ENCODE measurements at regions not wholly inside any gene's neighbourhood (a gene's known extent, or its start where the extent isn't known, plus 50 kb on each side); places are given as distances from the start of the nearest gene placed in this dataset.

- no peak for DNase-seq (ENCODE audit: low read depth)
- no peaks in the 10 kb centered on the region for H3K27me3 ChIP-seq (ENCODE audit: control insufficient read depth, insufficient read depth, low read length)
- no peaks in the 10 kb centered on the region for H3K36me3 ChIP-seq (ENCODE audit: control insufficient read depth, insufficient read depth, low read length)
- no peak for TF ChIP-seq CTCF (IDR thresholded peaks at IDR 0.05; ENCODE audit: insufficient read depth, low read length, poor library complexity, severe bottlenecking)
- H3K4me3 ChIP-seq (ENCODE audit: low read depth, low read length): no peak overlapping the region
These were observed 213.8 kb downstream of the DSC3 start for GRCh38 chr18:30828700-30829099.

DNA sequence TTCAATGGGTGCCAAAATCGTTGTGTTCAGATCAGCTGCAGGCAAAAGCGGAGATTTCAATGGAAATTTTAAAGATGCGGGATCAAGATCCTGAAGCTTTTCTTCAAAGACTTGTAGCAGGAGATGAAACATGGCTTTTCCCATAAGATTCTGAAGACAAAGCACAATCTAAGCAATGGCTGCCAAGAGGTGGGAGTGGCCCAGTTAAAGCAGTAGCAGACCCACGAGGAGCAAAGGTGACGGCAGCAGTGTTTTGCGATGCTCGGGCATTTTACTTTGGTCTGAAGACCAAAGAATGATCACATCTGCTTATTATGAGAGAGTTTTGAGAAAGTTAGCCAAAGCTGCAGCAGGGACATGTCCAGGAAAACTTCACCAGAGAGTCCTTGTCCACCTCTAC is 222.9 kb downstream of the DSC3 start:
- DNase-seq (ENCODE audit: low read depth): no peak
- Histone ChIP-seq H3K36me3 (ENCODE audit: control insufficient read depth, insufficient read depth, low read length) (no peaks in the 10 kb centered on the region), H3K4me3 (ENCODE audit: low read depth, low read length) (no peak overlapping the region), H3K27me3 (ENCODE audit: control insufficient read depth, insufficient read depth, low read length) (no peaks in the 10 kb centered on the region)
- no peak for TF ChIP-seq CTCF (IDR thresholded peaks at IDR 0.05; ENCODE audit: insufficient read depth, low read length, poor library complexity, severe bottlenecking)

GRCh38 chr18:30814446-30814845 is 228.1 kb downstream of the DSC3 start:
- no peak for DNase-seq (ENCODE audit: low read depth)
- no peaks in the 10 kb centered on the region for H3K27me3 ChIP-seq (ENCODE audit: control insufficient read depth, insufficient read depth, low read length)
- no peak overlapping the region for H3K4me3 ChIP-seq (ENCODE audit: low read depth, low read length)
- TF ChIP-seq CTCF (IDR thresholded peaks at IDR 0.05; ENCODE audit: insufficient read depth, low read length, poor library complexity, severe bottlenecking): no peak
- H3K36me3 ChIP-seq (ENCODE audit: control insufficient read depth, insufficient read depth, low read length): no peaks in the 10 kb centered on the region

DNA sequence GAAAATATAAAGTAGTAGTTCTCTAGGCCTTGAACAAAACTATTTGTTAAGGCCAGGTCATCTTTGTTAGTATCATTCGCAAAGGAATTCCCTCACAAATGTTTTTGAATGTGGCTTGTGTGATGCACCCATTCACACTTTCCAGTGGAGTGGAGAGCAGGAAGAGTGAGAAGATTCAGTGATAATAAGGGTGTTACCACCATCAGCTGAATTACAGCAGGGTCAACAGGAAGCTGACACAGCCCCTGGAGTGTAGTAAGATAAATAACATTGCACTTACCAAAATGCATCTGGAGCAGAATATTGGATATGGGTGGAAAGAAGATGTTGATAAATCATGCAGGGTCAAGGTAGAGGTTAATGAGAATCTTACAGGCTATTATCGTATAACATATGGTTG is 231.0 kb downstream of the DSC3 start:
- no peaks in the 10 kb centered on the region for H3K36me3 ChIP-seq (ENCODE audit: control insufficient read depth, insufficient read depth, low read length)
- no peak for DNase-seq (ENCODE audit: low read depth)

DNA sequence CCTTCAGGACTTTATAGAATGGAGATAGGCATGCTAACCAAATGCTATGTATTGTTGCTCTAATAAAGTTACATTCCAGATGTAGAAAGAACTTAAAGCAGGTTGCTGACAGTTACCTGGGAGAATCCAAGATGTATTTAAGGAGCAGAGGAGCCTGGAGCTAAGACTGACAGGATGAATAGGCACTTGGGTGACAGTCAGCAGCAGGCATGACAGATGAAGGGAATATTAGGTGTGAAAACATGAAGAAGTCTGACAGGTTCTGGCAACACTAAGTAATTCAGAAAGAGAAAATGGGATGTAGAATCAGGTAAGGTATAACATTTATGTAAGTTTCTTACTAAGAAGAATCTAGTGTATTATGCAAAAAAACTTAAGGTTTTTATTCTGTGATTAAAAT is 232.0 kb downstream of the DSC3 start:
- Histone ChIP-seq H3K36me3 (ENCODE audit: control insufficient read depth, insufficient read depth, low read length) (no peaks in the 10 kb centered on the region), H3K27me3 (ENCODE audit: control insufficient read depth, insufficient read depth, low read length) (no peaks in the 10 kb centered on the region), H3K4me3 (ENCODE audit: low read depth, low read length) (no peak overlapping the region)
- no peak for TF ChIP-seq CTCF (IDR thresholded peaks at IDR 0.05; ENCODE audit: insufficient read depth, low read length, poor library complexity, severe bottlenecking)
- no peak for DNase-seq (ENCODE audit: low read depth)

More for the DNA sequence above, 231.0 kb downstream of the DSC3 start:
- no peak for TF ChIP-seq CTCF (IDR thresholded peaks at IDR 0.05; ENCODE audit: insufficient read depth, low read length, poor library complexity, severe bottlenecking)
- no peak overlapping the region for H3K4me3 ChIP-seq (ENCODE audit: low read depth, low read length)
- H3K27me3 ChIP-seq (ENCODE audit: control insufficient read depth, insufficient read depth, low read length): no peaks in the 10 kb centered on the region

GRCh38 chr18:30806823-30807222 is 235.7 kb downstream of the DSC3 start:
- Histone ChIP-seq H3K36me3 (ENCODE audit: control insufficient read depth, insufficient read depth, low read length) (no peaks in the 10 kb centered on the region), H3K27me3 (ENCODE audit: control insufficient read depth, insufficient read depth, low read length) (no peaks in the 10 kb centered on the region), H3K4me3 (ENCODE audit: low read depth, low read length) (no peak overlapping the region)
- no peak for DNase-seq (ENCODE audit: low read depth)
- TF ChIP-seq CTCF (IDR thresholded peaks at IDR 0.05; ENCODE audit: insufficient read depth, low read length, poor library complexity, severe bottlenecking): no peak
